Caco-2 (cell line): ENCODE measurements at regions not wholly inside any gene's neighbourhood (a gene's known extent, or its start where the extent isn't known, plus 50 kb on each side); places are given as distances from the start of the nearest gene placed in this dataset.
A peak's percentile ranks its signal among the peaks of the same experiment; 100 is the strongest.
"Not testable (repeated sequence)": the region's sequence is repeated elsewhere in the genome, so short reads cannot be mapped to it uniquely, and the experiment has no call there.

Experiments used
- BruUV-seq: library from RNA; stranded (reverse); fragments of 400-500 nt; replicated peaks from 2 replicates; lab custom pipeline; 2021; lab: Mats Ljungman, UMichigan
- CTCF ChIA-PET: fragments of 300-600 bp; sonication (Branson Sonifier 250); formaldehyde crosslinking; loops from one replicate; lab custom pipeline; 2022; ENCODE audit warnings: antibody characterized with exemption; lab: Charles Lee
- POLR2A ChIA-PET: fragments of 300-600 bp; sonication (Branson Sonifier 250); formaldehyde crosslinking; loops from one replicate; lab custom pipeline; 2022; ENCODE audit warnings: antibody characterized with exemption; lab: Charles Lee
- DNase-seq, 2 experiments: peaks; one replicate each; pipeline versions ENCODE4 v3.0.0 to v3.0.0-alpha.2; 2020 to 2022
- H3K27me3 ChIP-seq: replicated peaks from 2 replicates; pipeline ENCODE4 v1.6.0; 2011; ENCODE audit warnings: low read length; ENCODE audit not compliant: control insufficient read depth, insufficient read depth
- H3K36me3 ChIP-seq: 2 replicates; pipeline ENCODE4 v1.5.1; 2011; ENCODE audit warnings: low read length; ENCODE audit not compliant: control insufficient read depth, insufficient read depth
- H3K4me1 ChIP-seq: fragments of 250-450 bp; sonication (Bioruptor Pico); 2 replicates; pipeline ENCODE4 v1.5.1; 2020; ENCODE audit warnings: mild to moderate bottlenecking
- H3K4me3 ChIP-seq: 2 replicates; pipeline ENCODE4 v1.5.1; 2011; ENCODE audit warnings: low read depth, mild to moderate bottlenecking, control low read depth, low read length
- H3K9me3 ChIP-seq: fragments of 250-450 bp; sonication (Bioruptor Pico); 2 replicates; pipeline ENCODE4 v1.5.1; 2020; ENCODE audit warnings: mild to moderate bottlenecking, moderate library complexity
- H3K27ac Mint-ChIP-seq: one replicate; pipeline ENCODE4 v1.8.0; 2022; ENCODE audit warnings: mixed read lengths; ENCODE audit not compliant: unreplicated experiment
- H3K27me3 Mint-ChIP-seq: one replicate; pipeline ENCODE4 v1.8.0; 2022; ENCODE audit warnings: mixed read lengths; ENCODE audit not compliant: insufficient read depth, unreplicated experiment
- H3K36me3 Mint-ChIP-seq: one replicate; pipeline ENCODE4 v1.8.0; 2022; ENCODE audit warnings: mild to moderate bottlenecking, mixed read lengths; ENCODE audit not compliant: insufficient read depth, unreplicated experiment
- H3K4me1 Mint-ChIP-seq: one replicate; pipeline ENCODE4 v1.8.0; 2022; ENCODE audit warnings: low read depth, mixed read lengths; ENCODE audit not compliant: unreplicated experiment
- H3K4me3 Mint-ChIP-seq: one replicate; pipeline ENCODE4 v1.8.0; 2022; ENCODE audit warnings: mild to moderate bottlenecking, moderate library complexity, mixed read lengths; ENCODE audit not compliant: unreplicated experiment
- H3K9me3 Mint-ChIP-seq: one replicate; pipeline ENCODE4 v1.8.0; 2022; ENCODE audit warnings: mixed read lengths; ENCODE audit not compliant: unreplicated experiment
- intact Hi-C: fragments of 100-400 bp; cut with micrococcal nuclease; formaldehyde crosslinking; loops from one replicate; pipeline ENCODE4 v1.10.0; 2022; ENCODE audit not compliant: unreplicated experiment

GRCh38 chr9:39463696-39464095 lies 108.2 kb downstream of the SPATA31A1 start:
- peak overlapping the region; percentile 32 for H3K4me3 ChIP-seq
- POLR2A ChIA-PET, H3K36me3 Mint-ChIP-seq, H3K27me3 Mint-ChIP-seq, intact Hi-C loops, H3K4me1 ChIP-seq, H3K4me1 Mint-ChIP-seq, H3K9me3 ChIP-seq, DNase-seq, H3K27ac Mint-ChIP-seq, H3K27me3 ChIP-seq, CTCF ChIA-PET, BruUV-seq, H3K36me3 ChIP-seq: not testable (repeated sequence)
- Mint-ChIP-seq H3K9me3 (peaks cover 12% of the 10 kb centered on the region), H3K4me3 (peak overlapping the region; percentile 76)

- Mint-ChIP-seq H3K9me3 (peaks cover 12% of the 10 kb centered on the region), H3K27ac (peak overlapping the region; percentile 36), H3K4me3 (peak overlapping the region; percentile 76)
- BruUV-seq, H3K4me1 ChIP-seq, H3K9me3 ChIP-seq, H3K36me3 ChIP-seq, intact Hi-C loops, H3K27me3 Mint-ChIP-seq, CTCF ChIA-PET, H3K27me3 ChIP-seq, POLR2A ChIA-PET, H3K4me1 Mint-ChIP-seq, H3K36me3 Mint-ChIP-seq: not testable (repeated sequence)
- peak overlapping the region; percentile 32 for H3K4me3 ChIP-seq
- peak; percentile 86 to 90 for DNase-seq
Observed at GRCh38 chr9:39464122-39464777, 108.8 kb downstream of the SPATA31A1 start.

GRCh38 chr9:39474499-39474898 lies 119.0 kb downstream of the SPATA31A1 start:
- H3K9me3 ChIP-seq, H3K9me3 Mint-ChIP-seq, H3K4me3 ChIP-seq, H3K27me3 ChIP-seq, H3K4me1 Mint-ChIP-seq, H3K27me3 Mint-ChIP-seq, H3K4me3 Mint-ChIP-seq, H3K4me1 ChIP-seq, BruUV-seq, POLR2A ChIA-PET, CTCF ChIA-PET, H3K36me3 ChIP-seq, H3K36me3 Mint-ChIP-seq, H3K27ac Mint-ChIP-seq, DNase-seq, intact Hi-C loops: not testable (repeated sequence)

GRCh38 chr9:39483073-39483472 lies 127.6 kb downstream of the SPATA31A1 start:
- H3K4me3 Mint-ChIP-seq, H3K4me1 Mint-ChIP-seq, H3K9me3 ChIP-seq, H3K27me3 Mint-ChIP-seq, H3K36me3 Mint-ChIP-seq, H3K27me3 ChIP-seq, POLR2A ChIA-PET, intact Hi-C loops, BruUV-seq, H3K9me3 Mint-ChIP-seq, H3K36me3 ChIP-seq, H3K4me3 ChIP-seq, H3K27ac Mint-ChIP-seq, CTCF ChIA-PET, DNase-seq, H3K4me1 ChIP-seq: not testable (repeated sequence)

GRCh38 chr9:39483880-39484279 lies 128.4 kb downstream of the SPATA31A1 start:
- H3K36me3 Mint-ChIP-seq, BruUV-seq, H3K4me3 Mint-ChIP-seq, H3K9me3 ChIP-seq, H3K9me3 Mint-ChIP-seq, H3K27me3 ChIP-seq, H3K4me1 ChIP-seq, H3K4me1 Mint-ChIP-seq, H3K27ac Mint-ChIP-seq, intact Hi-C loops, POLR2A ChIA-PET, H3K4me3 ChIP-seq, H3K27me3 Mint-ChIP-seq, H3K36me3 ChIP-seq, DNase-seq, CTCF ChIA-PET: not testable (repeated sequence)

GRCh38 chr9:39484292-39484691 lies 128.8 kb downstream of the SPATA31A1 start:
- H3K4me3 Mint-ChIP-seq, H3K27me3 ChIP-seq, H3K27ac Mint-ChIP-seq, H3K4me1 Mint-ChIP-seq, intact Hi-C loops, CTCF ChIA-PET, H3K4me3 ChIP-seq, DNase-seq, BruUV-seq, H3K27me3 Mint-ChIP-seq, H3K9me3 Mint-ChIP-seq, H3K36me3 Mint-ChIP-seq, H3K4me1 ChIP-seq, H3K9me3 ChIP-seq, H3K36me3 ChIP-seq, POLR2A ChIA-PET: not testable (repeated sequence)

GRCh38 chr9:39487477-39487876 lies 132.0 kb downstream of the SPATA31A1 start:
- H3K4me1 ChIP-seq, H3K9me3 ChIP-seq, H3K27ac Mint-ChIP-seq, H3K36me3 Mint-ChIP-seq, H3K27me3 ChIP-seq, H3K4me3 Mint-ChIP-seq, H3K9me3 Mint-ChIP-seq, H3K36me3 ChIP-seq, DNase-seq, POLR2A ChIA-PET, BruUV-seq, H3K4me1 Mint-ChIP-seq, H3K4me3 ChIP-seq, CTCF ChIA-PET, intact Hi-C loops, H3K27me3 Mint-ChIP-seq: not testable (repeated sequence)
